Panc1 (cell line): ENCODE measurements at regions not wholly inside any gene's neighbourhood (a gene's known extent, or its start where the extent isn't known, plus 50 kb on each side); places are given as distances from the start of the nearest gene placed in this dataset.

Source experiments
- ATAC-seq: fragments of 200-7000 bp; cut with Tn5 transposase; 2 replicates; pipeline ENCODE4 v1.9.1; 2020; ENCODE audit warnings: mild to moderate bottlenecking, moderate library complexity
- BruUV-seq: library from RNA; stranded (reverse); fragments of 400-500 nt; replicated peaks from 2 replicates; lab custom pipeline; 2021; lab: Mats Ljungman, UMichigan
- CTCF ChIA-PET: fragments of 300-600 bp; sonication (Branson Sonifier 250); formaldehyde crosslinking; loops from one replicate; lab custom pipeline; 2022; ENCODE audit warnings: antibody characterized with exemption; lab: Charles Lee
- POLR2A ChIA-PET: fragments of 300-600 bp; sonication (Branson Sonifier 250); formaldehyde crosslinking; loops from one replicate; lab custom pipeline; 2022; ENCODE audit warnings: antibody characterized with exemption; lab: Charles Lee
- DNase-seq: peaks from one replicate; pipeline ENCODE4 v3.0.0-alpha.2; 2010; ENCODE audit warnings: low read depth, low spot score
- H3K27ac ChIP-seq: 2 replicates; pipeline ENCODE4 v1.5.1; 2011; ENCODE audit warnings: mild to moderate bottlenecking, low read length, inconsistent platforms
- H3K27me3 ChIP-seq: fragments of 200-500 bp; sonication (Bioruptor generic); 2 replicates; pipeline ENCODE4 v1.6.0; 2014; ENCODE audit warnings: low read length, inconsistent platforms; ENCODE audit not compliant: control insufficient read depth, insufficient read depth
- H3K36me3 ChIP-seq: fragments of 200-500 bp; sonication (Bioruptor generic); 2 replicates; pipeline ENCODE4 v1.5.1; 2014; ENCODE audit warnings: inconsistent platforms, mild to moderate bottlenecking, low read length, moderate library complexity; ENCODE audit not compliant: control insufficient read depth, insufficient read depth
- H3K4me1 ChIP-seq: 2 replicates; pipeline ENCODE4 v1.5.1; 2011; ENCODE audit warnings: inconsistent platforms, mild to moderate bottlenecking, low read length, moderate library complexity; ENCODE audit not compliant: control insufficient read depth, insufficient read depth
- H3K4me3 ChIP-seq, 2 experiments: 2 replicates each; pipeline ENCODE4 v1.5.1; 2011 to 2012; ENCODE audit warnings: low read depth in 2 of 2, low read length in 2 of 2, mild to moderate bottlenecking in 2 of 2, inconsistent platforms in 1 of 2, moderate library complexity in 1 of 2
- H3K9me3 ChIP-seq: fragments of 200-500 bp; sonication (Bioruptor generic); 2 replicates; pipeline ENCODE4 v1.5.1; 2014; ENCODE audit warnings: low read depth, mild to moderate bottlenecking, inconsistent platforms, low read length, moderate library complexity; ENCODE audit not compliant: control insufficient read depth, insufficient read depth
- POLR2AphosphoS5 ChIP-seq: IDR thresholded peaks from 2 replicates; pipeline ENCODE4 v1.6.1; 2012; ENCODE audit warnings: mild to moderate bottlenecking, low read depth, low read length, moderate library complexity
- SIN3A ChIP-seq: IDR thresholded peaks from 2 replicates; pipeline ENCODE4 v1.6.1; 2012; ENCODE audit warnings: low read depth, mild to moderate bottlenecking, low read length, moderate library complexity, borderline replicate concordance; ENCODE audit not compliant: insufficient read depth
- TCF7L2 ChIP-seq: IDR thresholded peaks from 2 replicates; pipeline ENCODE4 v1.6.1; 2011; ENCODE audit warnings: mild to moderate bottlenecking, low read depth, low read length, inconsistent platforms
- in situ Hi-C: cut with HindIII; loops from 2 replicates; pipeline ENCODE4 v1.10.0; 2016; ENCODE audit warnings: low sequenced_read_pairs, low pct_unique_long_range_greater_than_20kb
- intact Hi-C: fragments of 100-400 bp; cut with micrococcal nuclease; formaldehyde crosslinking; loops from one replicate; pipeline ENCODE4 v1.10.0; 2022; ENCODE audit not compliant: unreplicated experiment
- TF ChIP-seq, protein P1 (sequence below), 2 experiments: IDR thresholded peaks; 2 replicates each; pipeline ENCODE4 v1.6.1; 2011 to 2012; ENCODE audit warnings: low read depth in 2 of 2, control low read depth in 1 of 2, low read length in 1 of 2, mild to moderate bottlenecking in 1 of 2, moderate library complexity in 1 of 2; ENCODE audit not compliant: insufficient read depth in 1 of 2
- TF ChIP-seq, protein P2 (sequence below): fragments of 450-650 bp; IDR thresholded peaks from 2 replicates; pipeline ENCODE4 v1.5.1; 2017; ENCODE audit warnings: mild to moderate bottlenecking

DNA sequence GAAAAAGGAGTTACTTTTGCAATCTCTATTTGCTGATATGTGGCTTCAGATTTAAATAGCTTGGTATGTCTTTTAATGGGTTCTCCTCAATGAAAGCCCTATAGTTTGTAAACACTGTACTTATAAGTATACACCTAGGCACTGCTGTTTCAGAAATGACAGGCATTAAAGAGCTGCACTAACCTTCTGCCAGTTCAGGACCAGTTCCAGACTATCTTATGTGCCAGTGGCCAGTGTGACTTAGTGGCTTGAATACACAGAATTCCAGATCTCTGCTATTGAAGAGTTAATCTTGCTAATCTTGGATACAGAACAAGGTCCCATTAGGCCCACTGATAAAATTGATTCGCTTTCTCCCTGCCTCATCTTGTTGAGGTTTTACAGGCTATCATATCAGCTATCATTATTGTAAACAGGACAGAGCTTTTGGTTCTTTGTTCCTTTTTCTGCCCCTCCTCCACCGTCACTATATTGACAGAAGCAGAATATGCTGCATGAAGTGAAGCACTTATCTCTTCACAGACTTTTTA lies 337.5 kb downstream of the LRRIQ3 start:
- ATAC-seq (no peak), DNase-seq (no peak)
- ChIA-PET CTCF (no interaction called here), POLR2A (no interaction called here)
- Histone ChIP-seq H3K27ac (no peak overlapping the region), H3K27me3 (no peaks in the 10 kb centered on the region), H3K9me3 (no peaks in the 10 kb centered on the region), H3K4me3 (no peak overlapping the region), H3K4me1 (no peaks in the 10 kb centered on the region), H3K36me3 (no peaks in the 10 kb centered on the region)
- intact Hi-C loops: no loop called here
- TF ChIP-seq TCF7L2: no peak
- TF ChIP-seq POLR2AphosphoS5: no peak
- TF ChIP-seq, protein P1, sequence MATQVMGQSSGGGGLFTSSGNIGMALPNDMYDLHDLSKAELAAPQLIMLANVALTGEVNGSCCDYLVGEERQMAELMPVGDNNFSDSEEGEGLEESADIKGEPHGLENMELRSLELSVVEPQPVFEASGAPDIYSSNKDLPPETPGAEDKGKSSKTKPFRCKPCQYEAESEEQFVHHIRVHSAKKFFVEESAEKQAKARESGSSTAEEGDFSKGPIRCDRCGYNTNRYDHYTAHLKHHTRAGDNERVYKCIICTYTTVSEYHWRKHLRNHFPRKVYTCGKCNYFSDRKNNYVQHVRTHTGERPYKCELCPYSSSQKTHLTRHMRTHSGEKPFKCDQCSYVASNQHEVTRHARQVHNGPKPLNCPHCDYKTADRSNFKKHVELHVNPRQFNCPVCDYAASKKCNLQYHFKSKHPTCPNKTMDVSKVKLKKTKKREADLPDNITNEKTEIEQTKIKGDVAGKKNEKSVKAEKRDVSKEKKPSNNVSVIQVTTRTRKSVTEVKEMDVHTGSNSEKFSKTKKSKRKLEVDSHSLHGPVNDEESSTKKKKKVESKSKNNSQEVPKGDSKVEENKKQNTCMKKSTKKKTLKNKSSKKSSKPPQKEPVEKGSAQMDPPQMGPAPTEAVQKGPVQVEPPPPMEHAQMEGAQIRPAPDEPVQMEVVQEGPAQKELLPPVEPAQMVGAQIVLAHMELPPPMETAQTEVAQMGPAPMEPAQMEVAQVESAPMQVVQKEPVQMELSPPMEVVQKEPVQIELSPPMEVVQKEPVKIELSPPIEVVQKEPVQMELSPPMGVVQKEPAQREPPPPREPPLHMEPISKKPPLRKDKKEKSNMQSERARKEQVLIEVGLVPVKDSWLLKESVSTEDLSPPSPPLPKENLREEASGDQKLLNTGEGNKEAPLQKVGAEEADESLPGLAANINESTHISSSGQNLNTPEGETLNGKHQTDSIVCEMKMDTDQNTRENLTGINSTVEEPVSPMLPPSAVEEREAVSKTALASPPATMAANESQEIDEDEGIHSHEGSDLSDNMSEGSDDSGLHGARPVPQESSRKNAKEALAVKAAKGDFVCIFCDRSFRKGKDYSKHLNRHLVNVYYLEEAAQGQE (IDR thresholded peaks at IDR 0.05; ENCODE audit: insufficient read depth in 1 of 2, low read depth in 2 of 2, low read length in 1 of 2): no peak
- TF ChIP-seq, protein P2, sequence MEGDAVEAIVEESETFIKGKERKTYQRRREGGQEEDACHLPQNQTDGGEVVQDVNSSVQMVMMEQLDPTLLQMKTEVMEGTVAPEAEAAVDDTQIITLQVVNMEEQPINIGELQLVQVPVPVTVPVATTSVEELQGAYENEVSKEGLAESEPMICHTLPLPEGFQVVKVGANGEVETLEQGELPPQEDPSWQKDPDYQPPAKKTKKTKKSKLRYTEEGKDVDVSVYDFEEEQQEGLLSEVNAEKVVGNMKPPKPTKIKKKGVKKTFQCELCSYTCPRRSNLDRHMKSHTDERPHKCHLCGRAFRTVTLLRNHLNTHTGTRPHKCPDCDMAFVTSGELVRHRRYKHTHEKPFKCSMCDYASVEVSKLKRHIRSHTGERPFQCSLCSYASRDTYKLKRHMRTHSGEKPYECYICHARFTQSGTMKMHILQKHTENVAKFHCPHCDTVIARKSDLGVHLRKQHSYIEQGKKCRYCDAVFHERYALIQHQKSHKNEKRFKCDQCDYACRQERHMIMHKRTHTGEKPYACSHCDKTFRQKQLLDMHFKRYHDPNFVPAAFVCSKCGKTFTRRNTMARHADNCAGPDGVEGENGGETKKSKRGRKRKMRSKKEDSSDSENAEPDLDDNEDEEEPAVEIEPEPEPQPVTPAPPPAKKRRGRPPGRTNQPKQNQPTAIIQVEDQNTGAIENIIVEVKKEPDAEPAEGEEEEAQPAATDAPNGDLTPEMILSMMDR: no peak
- no peak for TF ChIP-seq SIN3A
- in situ Hi-C loops: no loop called here
- no TSS peak for BruUV-seq

GRCh38 chr1:73859227-73859626 lies 338.7 kb downstream of the LRRIQ3 start:
- no TSS peak for BruUV-seq
- CTCF ChIA-PET: no interaction called here
- POLR2A ChIA-PET: no interaction called here
- Histone ChIP-seq H3K27ac (no peak overlapping the region), H3K27me3 (no peaks in the 10 kb centered on the region), H3K4me3 (no peak overlapping the region), H3K9me3 (no peaks in the 10 kb centered on the region), H3K36me3 (no peaks in the 10 kb centered on the region), H3K4me1 (no peaks in the 10 kb centered on the region)
- TF ChIP-seq POLR2AphosphoS5 (no peak), TCF7L2 (no peak), SIN3A (no peak)
- TF ChIP-seq, protein P2: no peak
- TF ChIP-seq, protein P1 (IDR thresholded peaks at IDR 0.05; ENCODE audit: insufficient read depth in 1 of 2, low read depth in 2 of 2, low read length in 1 of 2): no peak
- in situ Hi-C loops: no loop called here
- no peak for DNase-seq
- intact Hi-C loops: no loop called here
- ATAC-seq: no peak
